RWPE1 (cell line): ENCODE measurements at regions not wholly inside any gene's neighbourhood (a gene's known extent, or its start where the extent isn't known, plus 50 kb on each side); places are given as distances from the start of the nearest gene placed in this dataset.

ENCODE experiments used
- CTCF ChIA-PET: fragments of 350-600 bp; sonication (Branson Sonifier 250); formaldehyde crosslinking; extraction: SDS; loops from one replicate; lab custom pipeline; 2021; lab: Yijun Ruan, JAX
- POLR2A ChIA-PET: fragments of 400-600 bp; formaldehyde crosslinking; extraction: SDS; loops from one replicate; lab custom pipeline; 2020; ENCODE audit warnings: antibody characterized with exemption; ENCODE audit not compliant: low non-redundant PET; lab: Yijun Ruan, JAX
- DNase-seq: peaks from one replicate; pipeline ENCODE4 v3.0.0; 2012; ENCODE audit warnings: low spot score
- H3K27ac ChIP-seq: fragments of 450-650 bp; 2 replicates; pipeline ENCODE4 v1.5.1; 2017
- CTCF ChIP-seq: fragments of 450-650 bp; conservative IDR thresholded peaks from 2 replicates; pipeline ENCODE4 v1.5.1; 2017; ENCODE audit warnings: low read depth, mild to moderate bottlenecking

- POLR2A ChIA-PET: no interaction called here
- CTCF ChIA-PET: interaction anchor here (0.6 kb wide), 1 partner anchor 365 kb away, joined by 4 read pairs; no protein-coding TSS in a partner anchor
- no peak overlapping the region for H3K27ac ChIP-seq
- no peak for TF ChIP-seq CTCF
- DNase-seq: no peak
These were observed 409.4 kb upstream of the CD180 start for GRCh38 chr5:67605730-67606585.

GRCh38 chr5:67591491-67591890, 394.9 kb upstream of the CD180 start:
- no peak overlapping the region for H3K27ac ChIP-seq
- ChIA-PET POLR2A (no interaction called here), CTCF (no interaction called here)
- DNase-seq: no peak
- no peak for TF ChIP-seq CTCF

- no peak overlapping the region for H3K27ac ChIP-seq
- DNase-seq: no peak
- ChIA-PET CTCF (interaction anchor here (0.6 kb wide), 1 partner anchor 20 kb away, joined by 4 read pairs; no protein-coding TSS in a partner anchor), POLR2A (no interaction called here)
- no peak for TF ChIP-seq CTCF
These were observed 391.8 kb upstream of the CD180 start for GRCh38 chr5:67588389-67588788.

- H3K27ac ChIP-seq: no peak overlapping the region
- CTCF ChIA-PET: no interaction called here
- POLR2A ChIA-PET: no interaction called here
- DNase-seq: peak; percentile 16
- no peak for TF ChIP-seq CTCF
These were observed 384.6 kb upstream of the CD180 start for GRCh38 chr5:67581203-67581602.

GRCh38 chr5:67578011-67578410, 381.4 kb upstream of the CD180 start:
- ChIA-PET CTCF (interaction anchor here (0.6 kb wide), 1 partner anchor 173 kb away, joined by 3 read pairs; no protein-coding TSS in a partner anchor), POLR2A (no interaction called here)
- TF ChIP-seq CTCF: no peak
- H3K27ac ChIP-seq: no peak overlapping the region
- no peak for DNase-seq

GRCh38 chr5:67577424-67577823, 380.8 kb upstream of the CD180 start:
- TF ChIP-seq CTCF: no peak
- DNase-seq: peak; percentile 82
- ChIA-PET CTCF (no interaction called here), POLR2A (no interaction called here)
- H3K27ac ChIP-seq: no peak overlapping the region
